GM12878 (cell line): ENCODE measurements at regions not wholly inside any gene's neighbourhood (a gene's known extent, or its start where the extent isn't known, plus 50 kb on each side); places are given as distances from the start of the nearest gene placed in this dataset.

Experiments
- ATAC-seq: fragments of 200-7000 bp; cut with Tn5 transposase; 3 replicates; pipeline ENCODE4 v1.9.1; 2020; ENCODE audit warnings: mild to moderate bottlenecking, moderate library complexity
- BruUV-seq: library from RNA; stranded (reverse); fragments of 400-500 nt; replicated peaks from 2 replicates; lab custom pipeline; 2021; lab: Mats Ljungman, UMichigan
- CTCF ChIA-PET: fragments of 300-600 bp; sonication (Branson Sonifier 250); formaldehyde crosslinking; extraction: SDS; loops from one replicate; lab custom pipeline; 2021; ENCODE audit warnings: inconsistent platforms; lab: Yijun Ruan, JAX
- POLR2A ChIA-PET: fragments of 350-600 bp; formaldehyde crosslinking; extraction: SDS; loops from one replicate; lab custom pipeline; 2021; ENCODE audit warnings: inconsistent platforms; lab: Charles Lee
- RAD21 ChIA-PET: fragments of 300-600 bp; sonication (Branson Sonifier 250); formaldehyde crosslinking; loops from one replicate; lab custom pipeline; 2023; ENCODE audit warnings: antibody characterized with exemption; ENCODE audit not compliant: unreplicated experiment; lab: Charles Lee
- SMC1A ChIA-PET: fragments of 300-600 bp; sonication (Branson Sonifier 250); formaldehyde crosslinking; loops from one replicate; lab custom pipeline; 2023; ENCODE audit not compliant: unreplicated experiment, uncharacterized antibody; lab: Charles Lee
- DNase-seq: peaks from one replicate; pipeline ENCODE4 v3.0.0-alpha.2; 2011; ENCODE audit warnings: low read depth, low spot score
- FAIRE-seq: peaks from 3 replicates; lab custom pipeline; 2011; peaks lifted over from hg19 to GRCh38; lab: Jason Lieb, UNC
- H2AFZ ChIP-seq: 2 replicates; pipeline ENCODE4 v1.6.0; 2011; ENCODE audit warnings: low read depth, low read length, control low read depth; ENCODE audit not compliant: control insufficient read depth
- H3K27ac ChIP-seq: 2 replicates; pipeline ENCODE4 v1.5.1; 2011; ENCODE audit warnings: control low read depth; ENCODE audit not compliant: control insufficient read depth, insufficient read depth
- H3K27me3 ChIP-seq, 2 experiments: replicated peaks in 1 of 2; 2 replicates each; pipeline versions ENCODE4 v1.6.0 to v1.6.1; 2011; ENCODE audit warnings: low read length in 1 of 2; ENCODE audit not compliant: control insufficient read depth in 2 of 2, insufficient read depth in 2 of 2
- H3K36me3 ChIP-seq, 2 experiments: 2 replicates each; pipeline ENCODE4 v1.5.1; 2011; ENCODE audit warnings: low read length in 1 of 2; ENCODE audit not compliant: control insufficient read depth in 2 of 2, insufficient read depth in 2 of 2
- H3K4me1 ChIP-seq: 2 replicates; pipeline ENCODE4 v1.6.1; 2011; ENCODE audit warnings: mild to moderate bottlenecking, low read length, moderate library complexity, mixed read lengths; ENCODE audit not compliant: control insufficient read depth, insufficient read depth
- H3K4me2 ChIP-seq: 2 replicates; pipeline ENCODE4 v1.6.0; 2011; ENCODE audit warnings: control low read depth; ENCODE audit not compliant: control insufficient read depth, insufficient read depth
- H3K4me3 ChIP-seq: fragments of 200-600 bp; sonication (generic); 2 replicates; pipeline ENCODE4 v1.5.1; 2016
- H3K79me2 ChIP-seq: 2 replicates; pipeline ENCODE4 v1.6.0; 2011; ENCODE audit warnings: low read length; ENCODE audit not compliant: control insufficient read depth, insufficient read depth
- H3K9ac ChIP-seq: 2 replicates; pipeline ENCODE4 v1.8.0; 2011; ENCODE audit warnings: low read length, control low read depth, mixed read lengths; ENCODE audit not compliant: control insufficient read depth, insufficient read depth
- H3K9me3 ChIP-seq: replicated peaks from 3 replicates; pipeline ENCODE4 v1.5.1; 2011; ENCODE audit warnings: mild to moderate bottlenecking, low read length; ENCODE audit not compliant: control insufficient read depth, insufficient read depth
- H4K20me1 ChIP-seq: 2 replicates; pipeline ENCODE4 v1.6.0; 2011; ENCODE audit not compliant: control insufficient read depth, insufficient read depth
- BACH1 ChIP-seq: fragments of 450-650 bp; IDR thresholded peaks from 2 replicates; pipeline ENCODE4 v1.6.1; 2017; ENCODE audit warnings: mild to moderate bottlenecking, borderline replicate concordance
- CHD4 ChIP-seq: fragments of 200-600 bp; sonication (generic); IDR thresholded peaks from 2 replicates; pipeline ENCODE4 v1.6.1; 2016; ENCODE audit warnings: mild to moderate bottlenecking
- E4F1 ChIP-seq: fragments of 450-650 bp; IDR thresholded peaks from 2 replicates; pipeline ENCODE4 v1.6.1; 2018; ENCODE audit warnings: borderline replicate concordance, mild to moderate bottlenecking; ENCODE audit not compliant: partially characterized antibody
- ESRRA ChIP-seq: IDR thresholded peaks from 2 replicates; pipeline ENCODE4 v1.6.1; 2012; ENCODE audit warnings: mild to moderate bottlenecking, low read length, improper control_type of control experiment
- HDGF ChIP-seq: fragments of 450-650 bp; IDR thresholded peaks from 2 replicates; pipeline ENCODE4 v1.6.1; 2016; ENCODE audit warnings: antibody characterized with exemption
- IKZF1 ChIP-seq: fragments of 450-650 bp; conservative IDR thresholded peaks from 2 replicates; pipeline ENCODE4 v1.6.1; 2017; ENCODE audit warnings: antibody characterized with exemption, mild to moderate bottlenecking
- KAT2A ChIP-seq: conservative IDR thresholded peaks from 2 replicates; pipeline ENCODE4 v1.6.1; 2011; ENCODE audit warnings: low read depth, low read length; ENCODE audit not compliant: control insufficient read depth
- MTA3 ChIP-seq: IDR thresholded peaks from 2 replicates; pipeline ENCODE4 v1.6.1; 2012; ENCODE audit warnings: low read length, inconsistent platforms, borderline replicate concordance
- PKNOX1 ChIP-seq: fragments of 450-650 bp; IDR thresholded peaks from 2 replicates; pipeline ENCODE4 v1.6.1; 2016; ENCODE audit warnings: mild to moderate bottlenecking
- RUNX3 ChIP-seq: IDR thresholded peaks from 2 replicates; pipeline ENCODE4 v1.6.1; 2012; ENCODE audit warnings: low read length, inconsistent platforms
- SIX5 ChIP-seq: IDR thresholded peaks from 2 replicates; pipeline ENCODE4 v1.6.1; 2011; ENCODE audit warnings: mild to moderate bottlenecking, low read depth, low read length, moderate library complexity; ENCODE audit not compliant: severe bottlenecking
- SMAD5 ChIP-seq: IDR thresholded peaks from 2 replicates; pipeline ENCODE4 v1.6.1; 2016; ENCODE audit warnings: antibody characterized with exemption, low read depth
- SRF ChIP-seq, 2 experiments: IDR thresholded peaks; 2 replicates each; pipeline ENCODE4 v1.6.1; 2011; ENCODE audit warnings: low read depth in 2 of 2, low read length in 2 of 2, mild to moderate bottlenecking in 1 of 2, moderate library complexity in 1 of 2
- ZNF274 ChIP-seq: IDR thresholded peaks from one replicate; pipeline ENCODE4 v1.8.0; 2011; ENCODE audit not compliant: insufficient read length, insufficient read depth
- WGBS: methylation state at CpG from one replicate; pipeline ENCODE4 v1.1.6; 2016; ENCODE audit warnings: low lambda C conversion rate; ENCODE audit not compliant: insufficient replicate concordance, insufficient coverage; ENCODE audit errors: missing lambda C conversion rate; 5-methylcytosine and 5-hydroxymethylcytosine counted together
- in situ Hi-C: fragments of 300-500 bp; cut with MboI; formaldehyde crosslinking; loops from 9 replicates; pipeline ENCODE4 v1.14.3; 2018; ENCODE audit warnings: mixed read lengths
- intact Hi-C: fragments of 100-400 bp; cut with micrococcal nuclease; formaldehyde crosslinking; loops from one replicate; pipeline ENCODE4 v1.14.2; 2022; ENCODE audit not compliant: unreplicated experiment

GRCh38 chr3:43233062-43233461 lies 53.3 kb upstream of the SNRK start:
- intact Hi-C loops = no loop called here
- FAIRE-seq (no peak), ATAC-seq (no peak), DNase-seq (no peak)
- H2AFZ ChIP-seq = no peak overlapping the region
- no peaks in the 10 kb centered on the region for H3K36me3 ChIP-seq
- TF ChIP-seq E4F1 (no peak), BACH1 (no peak), SRF (IDR thresholded peaks at IDR 0.05; ENCODE audit: low read depth in 2 of 2, low read length in 2 of 2) (no peak), IKZF1 (no peak), ZNF274 (no peak), HDGF (no peak), MTA3 (no peak), KAT2A (no peak), CHD4 (no peak), PKNOX1 (no peak), ESRRA (no peak), RUNX3 (no peak), SIX5 (no peak), SMAD5 (no peak)
- ChIA-PET POLR2A (no interaction called here), RAD21 (interaction anchor here (1.4 to 1.6 kb wide), 2 partner anchors 71 to 72 kb away, joined by 3 to 7 read pairs; no protein-coding TSS in a partner anchor), CTCF (interaction anchor here (1.5 kb wide), 1 partner anchor 20 kb away, joined by 5 read pairs; no protein-coding TSS in a partner anchor), SMC1A (interaction anchor here (0.6 to 1.5 kb wide), 2 partner anchors 13 to 47 kb away, joined by 3 read pairs; no protein-coding TSS in a partner anchor)
- no peak overlapping the region for H3K4me2 ChIP-seq
- H4K20me1 ChIP-seq = no peaks in the 10 kb centered on the region
- H3K9me3 ChIP-seq = no peaks in the 10 kb centered on the region
- H3K27ac ChIP-seq = no peak overlapping the region
- no peak overlapping the region for H3K9ac ChIP-seq
- BruUV-seq = no TSS peak
- no peaks in the 10 kb centered on the region for H3K27me3 ChIP-seq
- H3K4me1 ChIP-seq = no peaks in the 10 kb centered on the region
- no peak overlapping the region for H3K4me3 ChIP-seq
- 34% methylated on average over 3 of the region's 3 CpGs for WGBS
- in situ Hi-C loops = no loop called here
- no peaks in the 10 kb centered on the region for H3K79me2 ChIP-seq
